ENCODE measurements at regions not wholly inside any gene's neighbourhood (a gene's known extent, or its start where the extent isn't known, plus 50 kb on each side); places are given as distances from the start of the nearest gene placed in this dataset.

- Mint-ChIP-seq H3K27ac (no peak overlapping the region), H3K9me3 (peaks cover 0 to 9% (median 0%) of the 10 kb centered on the region in 8 donors), H3K27me3 (no peaks in the 10 kb centered on the region), H3K4me1 (no peaks in the 10 kb centered on the region), H3K4me3 (no peak overlapping the region), H3K36me3 (no peaks in the 10 kb centered on the region)
- Histone ChIP-seq H3K4me3 (ENCODE audit: low read length in 2 of 2) (no peak overlapping the region), H3K27me3 (ENCODE audit: insufficient read depth, low read length) (no peaks in the 10 kb centered on the region), H3K4me1 (ENCODE audit: insufficient read depth, low read length) (no peaks in the 10 kb centered on the region), H3K9me3 (ENCODE audit: control insufficient read depth in 1 of 2, low read length in 2 of 2) (no peaks in the 10 kb centered on the region), H3K27ac (ENCODE audit: low read depth, low read length) (no peak overlapping the region), H3K36me3 (ENCODE audit: insufficient read depth, low read length) (no peaks in the 10 kb centered on the region)
- ChIA-PET POLR2A (ENCODE audit: partially characterized antibody) (no interaction called here), CTCF (ENCODE audit: partially characterized antibody) (no interaction called here)
- DNase-seq: no peak
- intact Hi-C loops (cut with micrococcal nuclease): no loop called here
Observed at GRCh38 chr14:87691042-87691881, 301.7 kb downstream of the GALC start.

GRCh38 chr14:87690076-87690613, 302.8 kb downstream of the GALC start:
- H3K36me3 ChIP-seq (ENCODE audit: insufficient read depth, low read length): no peaks in the 10 kb centered on the region
- no peak overlapping the region for H3K4me3 Mint-ChIP-seq
- ChIA-PET POLR2A (ENCODE audit: partially characterized antibody) (no interaction called here), CTCF (ENCODE audit: partially characterized antibody) (interaction anchor here (1.0 kb wide), 1 partner anchor 19 kb away, joined by 3 read pairs; no protein-coding TSS in a partner anchor)
- H3K9me3 ChIP-seq (ENCODE audit: control insufficient read depth in 1 of 2, low read length in 2 of 2): no peaks in the 10 kb centered on the region
- no peak overlapping the region for H3K27ac Mint-ChIP-seq
- H3K4me3 ChIP-seq (ENCODE audit: low read length in 2 of 2): no peak overlapping the region
- peaks cover 0 to 9% (median 0%) of the 10 kb centered on the region in 8 donors for H3K9me3 Mint-ChIP-seq
- no peaks in the 10 kb centered on the region for H3K4me1 Mint-ChIP-seq
- intact Hi-C loops (cut with micrococcal nuclease): no loop called here
- no peaks in the 10 kb centered on the region for H3K27me3 ChIP-seq (ENCODE audit: insufficient read depth, low read length)
- H3K36me3 Mint-ChIP-seq: no peaks in the 10 kb centered on the region
- H3K4me1 ChIP-seq (ENCODE audit: insufficient read depth, low read length): no peaks in the 10 kb centered on the region
- DNase-seq: no peak
- no peaks in the 10 kb centered on the region for H3K27me3 Mint-ChIP-seq
- H3K27ac ChIP-seq (ENCODE audit: low read depth, low read length): no peak overlapping the region

- intact Hi-C loops (cut with micrococcal nuclease): no loop called here
- Histone ChIP-seq H3K27me3 (ENCODE audit: insufficient read depth, low read length) (no peaks in the 10 kb centered on the region), H3K27ac (ENCODE audit: low read depth, low read length) (no peak overlapping the region), H3K9me3 (ENCODE audit: control insufficient read depth in 1 of 2, low read length in 2 of 2) (no peaks in the 10 kb centered on the region), H3K36me3 (ENCODE audit: insufficient read depth, low read length) (no peaks in the 10 kb centered on the region), H3K4me1 (ENCODE audit: insufficient read depth, low read length) (no peaks in the 10 kb centered on the region), H3K4me3 (ENCODE audit: low read length in 2 of 2) (no peak overlapping the region)
- CTCF ChIA-PET (ENCODE audit: partially characterized antibody): no interaction called here
- no peak for DNase-seq
- no peaks in the 10 kb centered on the region for H3K27me3 Mint-ChIP-seq
- POLR2A ChIA-PET (ENCODE audit: partially characterized antibody): no interaction called here
- no peak overlapping the region for H3K27ac Mint-ChIP-seq
- H3K4me1 Mint-ChIP-seq: no peaks in the 10 kb centered on the region
- H3K36me3 Mint-ChIP-seq: no peaks in the 10 kb centered on the region
- H3K4me3 Mint-ChIP-seq: no peak overlapping the region
- peaks cover 0 to 9% (median 0%) of the 10 kb centered on the region in 8 donors for H3K9me3 Mint-ChIP-seq
Observed at GRCh38 chr14:87688524-87688923, 304.5 kb downstream of the GALC start.

GRCh38 chr14:87687420-87687819, 305.6 kb downstream of the GALC start:
- ChIA-PET POLR2A (ENCODE audit: partially characterized antibody) (no interaction called here), CTCF (ENCODE audit: partially characterized antibody) (no interaction called here)
- no peak overlapping the region for H3K4me3 ChIP-seq (ENCODE audit: low read length in 2 of 2)
- H3K4me3 Mint-ChIP-seq: no peak overlapping the region
- no peak for DNase-seq
- H3K27me3 Mint-ChIP-seq: no peaks in the 10 kb centered on the region
- H3K9me3 ChIP-seq (ENCODE audit: control insufficient read depth in 1 of 2, low read length in 2 of 2): no peaks in the 10 kb centered on the region
- no peak overlapping the region for H3K27ac Mint-ChIP-seq
- no peaks in the 10 kb centered on the region for H3K36me3 Mint-ChIP-seq
- no peaks in the 10 kb centered on the region for H3K4me1 Mint-ChIP-seq
- intact Hi-C loops (cut with micrococcal nuclease): no loop called here
- H3K4me1 ChIP-seq (ENCODE audit: insufficient read depth, low read length): no peaks in the 10 kb centered on the region
- H3K9me3 Mint-ChIP-seq: peaks cover 0 to 9% (median 0%) of the 10 kb centered on the region in 8 donors
- no peak overlapping the region for H3K27ac ChIP-seq (ENCODE audit: low read depth, low read length)
- no peaks in the 10 kb centered on the region for H3K27me3 ChIP-seq (ENCODE audit: insufficient read depth, low read length)
- no peaks in the 10 kb centered on the region for H3K36me3 ChIP-seq (ENCODE audit: insufficient read depth, low read length)

- H3K27ac Mint-ChIP-seq: no peak overlapping the region
- intact Hi-C loops (cut with micrococcal nuclease): no loop called here
- CTCF ChIA-PET (ENCODE audit: partially characterized antibody): no interaction called here
Observed at GRCh38 chr14:87686746-87687145, 306.2 kb downstream of the GALC start.

GRCh38 chr14:87679866-87680265, 313.1 kb downstream of the GALC start:
- H3K36me3 Mint-ChIP-seq: no peaks in the 10 kb centered on the region
- H3K4me1 Mint-ChIP-seq: no peaks in the 10 kb centered on the region
- intact Hi-C loops (cut with micrococcal nuclease): no loop called here
- no peak for DNase-seq
- Histone ChIP-seq H3K4me1 (ENCODE audit: insufficient read depth, low read length) (no peaks in the 10 kb centered on the region), H3K9me3 (ENCODE audit: control insufficient read depth in 1 of 2, low read length in 2 of 2) (no peaks in the 10 kb centered on the region), H3K4me3 (ENCODE audit: low read length in 2 of 2) (no peak overlapping the region), H3K27me3 (ENCODE audit: insufficient read depth, low read length) (no peaks in the 10 kb centered on the region), H3K36me3 (ENCODE audit: insufficient read depth, low read length) (no peaks in the 10 kb centered on the region), H3K27ac (ENCODE audit: low read depth, low read length) (no peak overlapping the region)
- ChIA-PET CTCF (ENCODE audit: partially characterized antibody) (no interaction called here), POLR2A (ENCODE audit: partially characterized antibody) (no interaction called here)
- H3K4me3 Mint-ChIP-seq: no peak overlapping the region
- peaks cover 0 to 10% (median 1%) of the 10 kb centered on the region in 8 donors for H3K9me3 Mint-ChIP-seq
- no peak overlapping the region for H3K27ac Mint-ChIP-seq
- no peaks in the 10 kb centered on the region for H3K27me3 Mint-ChIP-seq

More at GRCh38 chr14:87686746-87687145, 306.2 kb downstream of the GALC start:
- no peak for DNase-seq
- Histone ChIP-seq H3K4me1 (ENCODE audit: insufficient read depth, low read length) (no peaks in the 10 kb centered on the region), H3K4me3 (ENCODE audit: low read length in 2 of 2) (no peak overlapping the region), H3K36me3 (ENCODE audit: insufficient read depth, low read length) (no peaks in the 10 kb centered on the region), H3K9me3 (ENCODE audit: control insufficient read depth in 1 of 2, low read length in 2 of 2) (no peaks in the 10 kb centered on the region), H3K27me3 (ENCODE audit: insufficient read depth, low read length) (no peaks in the 10 kb centered on the region), H3K27ac (ENCODE audit: low read depth, low read length) (no peak overlapping the region)
- POLR2A ChIA-PET (ENCODE audit: partially characterized antibody): no interaction called here
- Mint-ChIP-seq H3K9me3 (peaks cover 0 to 9% (median 0%) of the 10 kb centered on the region in 8 donors), H3K27me3 (no peaks in the 10 kb centered on the region), H3K4me1 (no peaks in the 10 kb centered on the region), H3K4me3 (no peak overlapping the region), H3K36me3 (no peaks in the 10 kb centered on the region)

GRCh38 chr14:87678624-87679023, 314.4 kb downstream of the GALC start:
- no peak overlapping the region for H3K4me3 Mint-ChIP-seq
- intact Hi-C loops (cut with micrococcal nuclease): no loop called here
- CTCF ChIA-PET (ENCODE audit: partially characterized antibody): interaction anchor here (1.4 kb wide), 1 partner anchor 22 kb away, joined by 3 read pairs; no protein-coding TSS in a partner anchor
- no peaks in the 10 kb centered on the region for H3K27me3 ChIP-seq (ENCODE audit: insufficient read depth, low read length)
- no peaks in the 10 kb centered on the region for H3K4me1 Mint-ChIP-seq
- no peak overlapping the region for H3K4me3 ChIP-seq (ENCODE audit: low read length in 2 of 2)
- H3K36me3 ChIP-seq (ENCODE audit: insufficient read depth, low read length): no peaks in the 10 kb centered on the region
- no peaks in the 10 kb centered on the region for H3K36me3 Mint-ChIP-seq
- DNase-seq: no peak
- H3K4me1 ChIP-seq (ENCODE audit: insufficient read depth, low read length): no peaks in the 10 kb centered on the region
- H3K9me3 ChIP-seq (ENCODE audit: control insufficient read depth in 1 of 2, low read length in 2 of 2): no peaks in the 10 kb centered on the region
- H3K27ac Mint-ChIP-seq: no peak overlapping the region
- peaks cover 0 to 9% (median 1%) of the 10 kb centered on the region in 8 donors for H3K9me3 Mint-ChIP-seq
- H3K27ac ChIP-seq (ENCODE audit: low read depth, low read length): no peak overlapping the region
- POLR2A ChIA-PET (ENCODE audit: partially characterized antibody): no interaction called here
- H3K27me3 Mint-ChIP-seq: no peaks in the 10 kb centered on the region
